CD14-positive monocyte (primary cell): ENCODE measurements at regions not wholly inside any gene's neighbourhood (a gene's known extent, or its start where the extent isn't known, plus 50 kb on each side); places are given as distances from the start of the nearest gene placed in this dataset.

ENCODE experiments used
- DNase-seq, 3 donors: peaks; one replicate each; pipeline ENCODE4 v3.0.0-alpha.2; 2011 to 2022
- H2AFZ ChIP-seq: 2 replicates; pipeline ENCODE4 v1.6.0; 2012; ENCODE audit warnings: mild to moderate bottlenecking, low read depth, low read length, inconsistent platforms; ENCODE audit not compliant: insufficient read depth, poor library complexity, severe bottlenecking
- H3K27ac ChIP-seq, 2 donors: 1 replicate in 1 of 2; 2 replicates in 1 of 2; pipeline ENCODE4 v1.5.1; 2012 to 2013; ENCODE audit warnings: low read length in 2 of 2, control low read depth in 1 of 2, inconsistent platforms in 1 of 2, low read depth in 1 of 2, mild to moderate bottlenecking in 1 of 2
- H3K27me3 ChIP-seq, 2 donors: one replicate each; pipeline versions ENCODE4 v1.6.0 to v1.6.1; 2011 to 2013; ENCODE audit warnings: low read length in 2 of 2; ENCODE audit not compliant: control insufficient read depth in 2 of 2, insufficient read depth in 2 of 2
- H3K36me3 ChIP-seq, 2 donors: replicated peaks in 1 of 2; 1 replicate in 1 of 2; 2 replicates in 1 of 2; pipeline versions ENCODE4 v1.5.1 to v1.6.1; 2012 to 2013; ENCODE audit warnings: low read length in 2 of 2, control low read depth in 1 of 2, inconsistent platforms in 1 of 2, mild to moderate bottlenecking in 1 of 2; ENCODE audit not compliant: insufficient read depth in 2 of 2, control insufficient read depth in 1 of 2
- H3K4me1 ChIP-seq, 2 donors: 1 replicate in 1 of 2; 2 replicates in 1 of 2; pipeline versions ENCODE4 v1.5.1 to v1.6.1; 2012 to 2013; ENCODE audit warnings: low read length in 2 of 2, control low read depth in 1 of 2, inconsistent platforms in 1 of 2, mild to moderate bottlenecking in 1 of 2, moderate library complexity in 1 of 2; ENCODE audit not compliant: insufficient read depth in 2 of 2, control insufficient read depth in 1 of 2
- H3K4me2 ChIP-seq: replicated peaks from 2 replicates; pipeline ENCODE3; 2012; ENCODE audit warnings: low read length, moderate library complexity, mild to moderate bottlenecking; ENCODE audit not compliant: poor library complexity, severe bottlenecking; ENCODE audit errors: extremely low read depth
- H3K4me3 ChIP-seq, 3 experiments: fragments of 200-600 bp in 1 of 3; sonication (generic) in 1 of 3; replicated peaks in 1 of 3; 1 replicate in 2 of 3; 2 replicates in 1 of 3; pipeline ENCODE4 v1.5.1; 2011 to 2013; ENCODE audit warnings: low read length in 3 of 3, mild to moderate bottlenecking in 3 of 3, control low read depth in 2 of 3, low read depth in 2 of 3, inconsistent platforms in 1 of 3, moderate library complexity in 1 of 3
- H3K79me2 ChIP-seq: 2 replicates; pipeline ENCODE4 v1.6.0; 2012; ENCODE audit warnings: mild to moderate bottlenecking, control low read depth, inconsistent platforms, low read length, moderate library complexity; ENCODE audit not compliant: insufficient read depth
- H3K9ac ChIP-seq: 2 replicates; pipeline ENCODE4 v1.6.0; 2017; ENCODE audit warnings: low read length, mild to moderate bottlenecking; ENCODE audit not compliant: insufficient read depth, poor library complexity, severe bottlenecking
- H3K9me3 ChIP-seq, 2 donors: replicated peaks in 1 of 2; 1 replicate in 1 of 2; 2 replicates in 1 of 2; pipeline versions ENCODE4 v1.5.1 to v1.6.1; 2012 to 2013; ENCODE audit warnings: low read length in 2 of 2, control low read depth in 1 of 2; ENCODE audit not compliant: control insufficient read depth in 1 of 2, insufficient read depth in 1 of 2
- H4K20me1 ChIP-seq: 2 replicates; pipeline ENCODE4 v1.6.0; 2012; ENCODE audit warnings: mild to moderate bottlenecking, low read length, control low read depth, moderate library complexity; ENCODE audit not compliant: insufficient read depth
- H3K27ac Mint-ChIP-seq, 7 donors: one replicate each; pipeline ENCODE4 v1.8.0; 2020; ENCODE audit warnings: mild to moderate bottlenecking in 7 of 7, mixed read lengths in 7 of 7, moderate library complexity in 6 of 7, inconsistent platforms in 2 of 7
- H3K27me3 Mint-ChIP-seq, 3 donors: one replicate each; pipeline ENCODE4 v1.8.0; 2021 to 2022; ENCODE audit warnings: low read depth in 3 of 3, mild to moderate bottlenecking in 3 of 3, mixed read lengths in 3 of 3, moderate library complexity in 3 of 3, inconsistent platforms in 1 of 3
- H3K36me3 Mint-ChIP-seq, 2 donors: one replicate each; pipeline ENCODE4 v1.8.0; 2020; ENCODE audit warnings: mixed read lengths in 2 of 2, inconsistent platforms in 1 of 2, mild to moderate bottlenecking in 1 of 2
- H3K4me1 Mint-ChIP-seq: one replicate; pipeline ENCODE4 v1.8.0; 2020; ENCODE audit warnings: mild to moderate bottlenecking, mixed read lengths
- H3K4me3 Mint-ChIP-seq, 2 donors: one replicate each; pipeline ENCODE4 v1.8.0; 2020; ENCODE audit warnings: mild to moderate bottlenecking in 2 of 2, mixed read lengths in 2 of 2, moderate library complexity in 1 of 2
- H3K9me3 Mint-ChIP-seq, 7 donors: one replicate each; pipeline ENCODE4 v1.8.0; 2020 to 2022; ENCODE audit warnings: mixed read lengths in 7 of 7, mild to moderate bottlenecking in 6 of 7, moderate library complexity in 6 of 7, inconsistent platforms in 2 of 7
- CTCF ChIP-seq: fragments of 200-600 bp; IDR thresholded peaks from one replicate; pipeline ENCODE4 v1.8.0; 2022; ENCODE audit warnings: antibody characterized with exemption, mild to moderate bottlenecking
- WGBS: methylation state at CpG from one replicate; pipeline ENCODE4 v1.1.5; 2013; ENCODE audit warnings: missing lambda C conversion rate; ENCODE audit not compliant: insufficient coverage; 5-methylcytosine and 5-hydroxymethylcytosine counted together
- intact Hi-C, 2 donors: fragments of 100-400 bp; cut with micrococcal nuclease; formaldehyde crosslinking; loops; one replicate each; pipeline versions ENCODE4 v1.15.0 to v1.15.1; 2023

- Mint-ChIP-seq H3K4me1 (no peaks in the 10 kb centered on the region), H3K9me3 (peaks cover 0 to 9% (median 4%) of the 10 kb centered on the region in 7 donors), H3K27ac (no peak overlapping the region), H3K27me3 (no peaks in the 10 kb centered on the region), H3K36me3 (no peaks in the 10 kb centered on the region), H3K4me3 (no peak overlapping the region)
- Histone ChIP-seq H3K79me2 (no peaks in the 10 kb centered on the region), H3K4me3 (no peak overlapping the region), H4K20me1 (no peaks in the 10 kb centered on the region), H3K4me2 (no peak overlapping the region), H3K27me3 (no peaks in the 10 kb centered on the region), H3K36me3 (no peaks in the 10 kb centered on the region), H3K9me3 (peaks cover 0 to 3% of the 10 kb centered on the region in 2 donors), H2AFZ (no peak overlapping the region), H3K4me1 (no peaks in the 10 kb centered on the region), H3K9ac (no peak overlapping the region), H3K27ac (no peak overlapping the region)
- no peak for DNase-seq
- 37% methylated on average over 5 of the region's 7 CpGs for WGBS
- TF ChIP-seq CTCF, result no peak
- intact Hi-C loops, result no loop called here
Measured at GRCh38 chr13:105773863-105774538, 761.5 kb downstream of the EFNB2 start.

GRCh38 chr13:105773241-105773640 lies 762.2 kb downstream of the EFNB2 start:
- no peaks in the 10 kb centered on the region for H3K27me3 Mint-ChIP-seq
- no peak overlapping the region for H3K9ac ChIP-seq
- H4K20me1 ChIP-seq, result no peaks in the 10 kb centered on the region
- TF ChIP-seq CTCF, result no peak
- H3K36me3 ChIP-seq, result no peaks in the 10 kb centered on the region
- no peaks in the 10 kb centered on the region for H3K4me1 ChIP-seq
- H3K27ac ChIP-seq, result no peak overlapping the region
- H3K9me3 Mint-ChIP-seq, result peaks cover 2 to 9% (median 4%) of the 10 kb centered on the region in 7 donors
- no peak overlapping the region for H3K4me3 Mint-ChIP-seq
- WGBS, result no CpG with 5 or more reads among the region's 4 CpGs
- no peak overlapping the region for H3K27ac Mint-ChIP-seq
- no peak overlapping the region for H3K4me2 ChIP-seq
- intact Hi-C loops, result no loop called here
- no peak for DNase-seq
- no peak overlapping the region for H3K4me3 ChIP-seq
- no peaks in the 10 kb centered on the region for H3K4me1 Mint-ChIP-seq
- no peaks in the 10 kb centered on the region for H3K27me3 ChIP-seq
- H3K79me2 ChIP-seq, result no peaks in the 10 kb centered on the region
- peaks cover 0 to 3% of the 10 kb centered on the region in 2 donors for H3K9me3 ChIP-seq
- no peaks in the 10 kb centered on the region for H3K36me3 Mint-ChIP-seq
- no peak overlapping the region for H2AFZ ChIP-seq
